GM12874 (cell line): ENCODE measurements at regions not wholly inside any gene's neighbourhood (a gene's known extent, or its start where the extent isn't known, plus 50 kb on each side); places are given as distances from the start of the nearest gene placed in this dataset.

ENCODE experiments used
- TF ChIP-seq, protein P1 (sequence below): IDR thresholded peaks from 2 replicates; pipeline ENCODE4 v1.5.1; 2011; ENCODE audit warnings: low read depth, mild to moderate bottlenecking, control low read depth, low read length, moderate library complexity; ENCODE audit not compliant: insufficient read depth

DNA sequence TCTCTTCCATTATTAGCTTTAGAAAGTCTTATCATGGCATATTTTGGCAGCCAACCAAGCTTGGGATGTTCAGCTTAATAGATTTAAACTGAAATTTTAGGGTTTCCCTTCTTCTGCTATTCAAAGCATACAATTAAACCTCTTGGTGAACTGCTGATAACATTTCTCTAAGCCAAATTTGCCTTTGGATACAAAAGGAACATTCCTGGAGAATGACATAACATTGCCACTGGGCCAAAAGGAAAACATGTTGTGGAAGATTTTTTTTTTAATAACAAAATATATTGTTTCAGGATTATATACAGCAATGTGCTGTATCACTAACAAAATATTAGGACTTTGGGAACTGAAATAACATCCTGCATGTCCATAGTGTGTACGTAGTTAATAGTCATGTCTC lies 215.1 kb upstream of the TBX18 start:
- TF ChIP-seq, protein P1, sequence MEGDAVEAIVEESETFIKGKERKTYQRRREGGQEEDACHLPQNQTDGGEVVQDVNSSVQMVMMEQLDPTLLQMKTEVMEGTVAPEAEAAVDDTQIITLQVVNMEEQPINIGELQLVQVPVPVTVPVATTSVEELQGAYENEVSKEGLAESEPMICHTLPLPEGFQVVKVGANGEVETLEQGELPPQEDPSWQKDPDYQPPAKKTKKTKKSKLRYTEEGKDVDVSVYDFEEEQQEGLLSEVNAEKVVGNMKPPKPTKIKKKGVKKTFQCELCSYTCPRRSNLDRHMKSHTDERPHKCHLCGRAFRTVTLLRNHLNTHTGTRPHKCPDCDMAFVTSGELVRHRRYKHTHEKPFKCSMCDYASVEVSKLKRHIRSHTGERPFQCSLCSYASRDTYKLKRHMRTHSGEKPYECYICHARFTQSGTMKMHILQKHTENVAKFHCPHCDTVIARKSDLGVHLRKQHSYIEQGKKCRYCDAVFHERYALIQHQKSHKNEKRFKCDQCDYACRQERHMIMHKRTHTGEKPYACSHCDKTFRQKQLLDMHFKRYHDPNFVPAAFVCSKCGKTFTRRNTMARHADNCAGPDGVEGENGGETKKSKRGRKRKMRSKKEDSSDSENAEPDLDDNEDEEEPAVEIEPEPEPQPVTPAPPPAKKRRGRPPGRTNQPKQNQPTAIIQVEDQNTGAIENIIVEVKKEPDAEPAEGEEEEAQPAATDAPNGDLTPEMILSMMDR, result no peak

GRCh38 chr6:84977363-84977705 lies 212.9 kb upstream of the TBX18 start:
- TF ChIP-seq, protein P1, result no peak

DNA sequence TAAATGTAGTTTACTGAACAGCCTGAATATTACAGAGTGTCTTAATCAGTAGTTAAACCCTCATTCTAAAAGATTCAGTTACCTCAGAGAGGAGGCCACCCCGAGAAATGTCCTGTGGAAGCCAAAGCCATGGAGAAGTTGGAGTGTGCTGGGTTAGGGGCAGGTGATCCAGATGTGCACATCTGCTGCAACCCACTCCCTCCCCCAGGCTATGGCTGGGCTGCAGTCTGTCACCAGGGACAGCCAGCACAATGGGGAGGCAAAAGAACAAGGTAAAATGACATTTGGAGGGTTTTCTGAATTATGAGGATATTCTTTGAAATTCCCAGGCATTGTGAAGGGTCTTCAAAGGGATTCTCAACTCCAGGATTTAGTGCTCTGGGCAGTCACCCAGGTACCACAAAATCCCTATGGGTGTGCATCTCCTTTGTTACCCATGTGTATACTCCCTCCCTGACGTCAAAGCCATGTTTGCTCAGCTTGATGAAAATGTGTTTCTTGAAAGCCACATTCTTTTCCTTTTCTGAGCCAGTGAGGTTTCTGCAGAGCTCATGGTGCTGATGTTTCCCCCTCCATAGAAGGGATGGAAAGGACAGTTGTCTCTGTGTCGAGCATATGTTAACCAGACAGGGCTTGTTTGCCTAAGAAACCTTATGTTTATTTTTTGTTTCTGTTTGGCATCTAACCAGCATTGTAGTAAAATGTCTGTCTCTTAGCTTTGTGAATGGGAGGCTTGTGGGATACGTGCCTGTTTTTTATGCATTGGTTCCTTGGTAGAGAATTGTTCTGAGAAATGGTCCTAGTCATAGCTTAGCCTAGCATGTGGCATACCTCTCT lies 212.3 kb upstream of the TBX18 start:
- TF ChIP-seq, protein P1, result no peak

DNA sequence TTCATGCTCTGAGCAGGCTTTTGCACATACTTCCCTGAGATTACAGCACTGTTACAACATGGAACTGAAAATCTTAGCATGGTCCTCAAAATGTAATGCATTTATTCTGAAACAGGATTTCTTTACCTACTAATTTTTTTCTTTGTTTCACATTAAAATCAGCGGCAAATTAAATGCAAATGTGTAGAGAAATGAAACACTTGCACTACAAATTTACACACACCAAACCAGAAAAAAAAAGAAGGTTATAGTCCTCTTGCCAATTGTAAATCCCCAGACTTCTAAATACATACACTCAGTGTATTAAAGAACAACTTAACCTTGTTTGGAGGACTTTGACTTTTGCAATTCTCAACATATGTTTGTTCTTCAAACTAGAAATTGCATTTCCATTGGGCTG lies 210.9 kb upstream of the TBX18 start:
- TF ChIP-seq, protein P1, result no peak

GRCh38 chr6:84973606-84974005 lies 209.2 kb upstream of the TBX18 start:
- TF ChIP-seq, protein P1, result no peak

DNA sequence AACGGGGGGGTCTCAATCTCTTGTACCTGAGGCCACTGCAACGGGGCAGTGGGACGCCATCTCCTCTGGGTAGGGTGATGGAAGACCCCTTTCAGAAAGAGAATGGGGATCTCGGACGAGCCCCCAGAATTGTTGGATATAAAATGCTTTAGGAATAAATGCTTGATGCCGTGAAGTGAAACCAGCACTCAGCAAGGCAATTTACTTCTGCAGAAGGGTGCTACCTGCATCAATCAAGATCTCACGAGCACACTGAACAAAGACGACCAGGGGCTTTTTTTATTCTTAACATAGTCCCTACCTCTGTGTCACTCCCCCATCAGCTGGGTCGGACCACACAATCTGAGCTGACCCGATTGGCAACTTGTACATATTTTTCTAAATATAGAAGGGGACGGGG lies 203.6 kb upstream of the TBX18 start:
- TF ChIP-seq, protein P1, result no peak

DNA sequence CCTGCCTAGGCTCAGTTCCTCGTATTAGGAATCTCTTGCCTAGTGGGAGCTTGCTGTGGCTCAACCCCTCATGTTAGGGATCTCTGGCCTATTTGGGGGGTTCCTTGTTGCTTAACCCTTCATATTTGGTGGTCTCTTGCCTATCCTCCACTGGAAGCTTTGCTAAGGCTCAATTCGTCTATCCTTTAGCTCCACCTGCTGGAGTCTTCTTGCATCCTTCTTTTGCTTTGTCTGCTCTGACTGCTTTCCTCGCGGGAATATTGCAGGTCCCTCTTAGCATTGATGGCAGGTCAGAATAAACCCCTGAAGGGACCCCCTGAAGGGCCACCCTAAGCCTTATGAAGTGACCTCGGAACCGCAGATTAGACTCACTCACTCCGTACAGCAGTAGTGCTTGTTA lies 203.0 kb upstream of the TBX18 start:
- TF ChIP-seq, protein P1, result peak; percentile 11; the same call in 1 of the 2 replicates
